Cerebellar nuclear complex (tissue), 1 donor: ENCODE measurements at regions not wholly inside any gene's neighbourhood (a gene's known extent, or its start where the extent isn't known, plus 50 kb on each side); places are given as distances from the start of the nearest gene placed in this dataset.

ENCODE experiments used
- DNase-seq, 2 experiments: peaks; one replicate each; lab custom pipeline; 2025; lab: John Stamatoyannopoulos, UW

GRCh38 chr3:64464955-64465354 is 222.8 kb downstream of the ADAMTS9 start:
- no peak for DNase-seq

DNA sequence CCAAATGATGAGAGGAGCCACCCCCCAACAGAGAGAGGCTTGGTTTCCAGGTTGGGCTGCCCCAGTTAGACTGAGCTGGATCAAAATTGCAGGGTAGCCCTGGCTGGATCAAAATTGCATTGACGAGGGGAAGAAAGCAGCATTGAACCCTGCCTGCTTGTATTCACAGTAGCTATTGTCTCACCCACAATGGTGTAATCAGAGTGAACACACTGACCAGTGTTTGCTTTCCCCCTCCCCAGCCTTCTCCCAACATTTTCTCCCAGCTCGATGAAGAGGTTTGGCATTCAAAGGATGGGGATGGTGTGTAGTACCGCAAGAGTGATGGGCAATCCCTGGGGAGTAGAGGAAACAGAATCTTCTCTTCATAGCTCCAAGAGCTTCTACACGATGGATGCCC is 223.8 kb downstream of the ADAMTS9 start:
- DNase-seq, result no peak

DNA sequence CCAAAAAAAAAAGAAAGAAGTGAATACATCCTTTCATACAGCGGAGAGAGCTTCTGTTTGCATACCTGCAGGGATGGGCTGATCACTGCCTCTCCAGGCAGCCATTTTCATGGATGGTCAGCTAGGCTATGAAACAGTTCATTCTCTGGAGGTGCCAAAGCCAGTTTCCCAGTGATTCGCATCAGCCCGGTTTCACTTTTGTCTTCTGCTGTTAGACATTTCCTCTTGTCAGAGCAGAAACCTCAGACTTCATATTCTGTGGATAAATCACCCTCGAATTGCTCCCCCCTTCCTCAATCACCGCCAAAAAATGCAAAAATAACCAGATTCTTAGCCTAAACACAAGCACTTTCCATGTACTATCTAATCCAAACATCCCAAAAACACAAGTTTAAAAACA is 225.6 kb downstream of the ADAMTS9 start:
- no peak for DNase-seq

GRCh38 chr3:64460877-64461276 is 226.9 kb downstream of the ADAMTS9 start:
- no peak for DNase-seq

DNA sequence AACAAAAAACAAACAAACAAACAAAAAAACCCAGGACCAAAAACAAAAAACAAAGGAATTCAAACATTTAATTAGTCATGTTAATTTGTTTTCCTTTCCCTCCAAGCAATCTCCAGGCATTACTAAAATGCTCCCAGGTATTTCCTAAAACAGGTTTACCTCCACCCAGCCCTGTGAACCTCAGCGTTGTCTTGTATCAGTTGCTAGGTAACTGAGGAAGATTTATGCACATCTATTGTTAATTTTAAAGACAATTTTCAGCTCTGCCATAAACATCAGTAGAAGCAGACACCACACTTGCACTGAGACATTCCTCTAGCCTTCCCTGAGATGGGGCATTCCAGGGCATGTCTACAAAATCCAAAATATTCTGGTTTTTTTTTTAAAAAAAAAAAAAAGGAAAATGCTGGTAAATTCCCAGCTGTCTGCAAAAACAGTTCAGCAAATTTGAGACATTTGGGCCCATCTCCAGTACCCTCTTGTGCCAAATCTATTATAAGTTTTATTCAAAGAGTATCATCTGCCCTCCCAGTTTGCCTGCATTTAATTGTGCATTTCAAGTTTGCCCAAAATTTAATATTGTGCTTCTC is 227.6 kb downstream of the ADAMTS9 start:
- no peak for DNase-seq

DNA sequence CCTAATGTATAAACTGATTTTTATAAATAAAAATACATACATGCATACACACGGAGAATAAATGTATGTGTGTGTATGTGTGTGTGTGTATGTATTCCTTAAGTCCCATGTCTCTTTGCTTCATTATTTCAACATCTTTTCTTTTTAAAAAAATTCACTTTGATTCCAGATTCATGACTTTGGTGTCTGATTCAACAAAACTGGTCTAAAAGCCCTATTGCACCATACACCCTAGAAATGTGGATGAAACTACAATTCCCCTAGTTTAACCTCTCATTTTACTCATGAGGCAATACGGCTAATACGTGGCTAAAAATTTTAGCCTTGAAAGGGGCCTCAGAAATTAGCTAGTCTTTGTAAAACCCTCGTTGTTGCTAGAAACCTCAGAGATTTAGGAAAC is 228.1 kb downstream of the ADAMTS9 start:
- DNase-seq, result no peak

DNA sequence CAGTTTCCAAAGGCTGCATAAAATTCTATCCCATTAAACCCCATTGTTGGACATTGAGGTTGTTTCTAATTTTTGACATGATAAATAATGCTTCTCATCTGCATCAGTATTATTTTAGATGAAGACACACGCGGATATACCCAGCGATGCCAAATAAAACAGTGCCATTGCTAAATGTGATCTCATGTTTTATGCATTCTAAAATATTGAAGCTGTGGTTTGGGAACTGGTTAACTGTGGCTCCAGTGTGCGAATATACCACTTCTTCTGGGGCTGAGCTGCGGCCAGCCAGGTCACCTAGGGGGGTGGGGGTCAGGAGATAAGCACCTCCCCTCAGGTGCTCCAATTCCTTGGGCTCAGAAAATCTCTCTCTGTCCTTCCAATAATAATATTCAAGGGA is 230.0 kb downstream of the ADAMTS9 start:
- no peak for DNase-seq

DNA sequence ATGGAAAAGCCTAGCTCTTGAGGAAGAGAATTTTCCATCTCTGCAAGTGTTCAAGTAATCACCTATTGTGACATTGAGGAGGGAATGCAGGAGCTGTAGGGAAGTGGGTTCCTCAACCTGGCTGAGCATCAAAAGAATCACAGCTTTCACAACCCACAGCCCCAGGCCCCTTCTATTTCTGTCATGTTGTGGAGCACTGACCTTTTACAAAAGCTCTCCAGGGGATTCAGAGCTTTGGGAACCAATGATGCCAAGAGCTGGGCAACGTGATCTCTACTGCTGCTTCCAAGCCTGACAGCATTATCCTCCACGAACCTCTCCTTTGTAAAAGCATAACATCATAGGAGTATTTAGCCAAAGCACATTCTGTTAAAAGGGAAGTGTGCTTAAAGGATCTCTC is 231.1 kb downstream of the ADAMTS9 start:
- DNase-seq, result no peak

GRCh38 chr3:64455351-64455750 is 230.1 kb upstream of the PRICKLE2 start:
- DNase-seq, result no peak

- no peak for DNase-seq
Observed at GRCh38 chr3:64454768-64455167, 229.5 kb upstream of the PRICKLE2 start.

- no peak for DNase-seq
Observed at GRCh38 chr3:64454179-64454578, 228.9 kb upstream of the PRICKLE2 start.

DNA sequence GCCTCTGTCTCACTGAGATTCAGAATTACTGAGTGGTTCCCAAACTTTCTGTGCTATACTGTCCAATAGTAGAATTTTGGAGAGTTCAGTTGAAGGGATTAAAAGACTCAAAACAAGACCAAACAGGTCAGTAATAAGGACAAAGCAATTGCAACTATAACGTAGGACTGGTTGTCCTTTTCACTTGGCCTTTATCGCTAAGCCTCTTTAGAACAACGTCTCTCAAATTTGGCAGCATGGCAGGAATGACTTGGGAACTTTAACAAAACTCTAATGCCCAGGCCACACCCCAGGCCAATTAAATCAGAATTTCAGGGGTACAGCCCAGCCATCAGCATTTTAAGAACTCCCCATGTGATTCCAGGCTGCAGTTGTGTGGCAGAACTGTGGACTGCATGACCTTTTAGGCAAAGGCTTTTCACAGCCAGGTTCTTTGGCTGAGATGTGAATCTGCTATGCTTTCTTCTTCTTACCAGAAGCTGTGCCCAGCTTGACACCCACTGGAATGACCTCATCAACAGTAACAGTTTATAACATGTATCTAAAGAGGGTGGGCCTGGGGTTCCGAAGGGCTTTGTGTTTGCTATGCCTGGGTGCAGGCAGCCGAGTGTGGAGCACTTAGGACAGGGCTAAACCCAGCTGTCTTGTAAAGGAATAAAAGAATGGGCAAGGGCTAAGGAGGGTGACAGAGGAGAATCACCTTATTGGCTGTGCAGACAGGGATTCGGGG is 226.2 kb upstream of the PRICKLE2 start:
- no peak for DNase-seq

GRCh38 chr3:64450396-64450956 is 225.2 kb upstream of the PRICKLE2 start:
- DNase-seq, result no peak

GRCh38 chr3:64449026-64449425 is 223.8 kb upstream of the PRICKLE2 start:
- DNase-seq, result no peak

GRCh38 chr3:64445944-64446300 is 220.7 kb upstream of the PRICKLE2 start:
- no peak for DNase-seq

- DNase-seq, result no peak
Observed at GRCh38 chr3:64445109-64445943, 220.1 kb upstream of the PRICKLE2 start.

GRCh38 chr3:64444490-64445108 is 219.3 kb upstream of the PRICKLE2 start:
- DNase-seq, result no peak

GRCh38 chr3:64443546-64444381 is 218.5 kb upstream of the PRICKLE2 start:
- DNase-seq, result no peak

DNA sequence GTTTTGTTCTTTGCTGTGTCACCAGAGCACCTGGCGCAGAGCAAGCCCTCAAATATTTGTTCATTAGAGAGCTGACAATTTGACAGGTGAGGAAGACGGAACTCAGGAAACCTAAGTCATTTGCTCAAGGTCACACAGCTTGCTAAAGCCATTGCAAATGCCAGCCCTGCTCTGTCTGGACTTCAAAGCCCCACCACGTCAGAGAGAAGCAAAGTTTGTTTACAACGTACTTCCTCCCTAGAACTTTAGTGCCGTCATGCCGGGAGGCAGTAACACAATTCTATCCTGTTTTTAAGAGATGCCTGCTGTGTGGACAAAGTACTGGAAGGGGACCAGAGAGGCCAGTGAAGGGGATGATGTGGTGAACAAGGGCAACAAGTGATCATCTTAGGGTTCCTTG is 216.6 kb upstream of the PRICKLE2 start:
- DNase-seq, result no peak

- DNase-seq, result no peak
Observed at GRCh38 chr3:64440498-64440897, 215.2 kb upstream of the PRICKLE2 start.

DNA sequence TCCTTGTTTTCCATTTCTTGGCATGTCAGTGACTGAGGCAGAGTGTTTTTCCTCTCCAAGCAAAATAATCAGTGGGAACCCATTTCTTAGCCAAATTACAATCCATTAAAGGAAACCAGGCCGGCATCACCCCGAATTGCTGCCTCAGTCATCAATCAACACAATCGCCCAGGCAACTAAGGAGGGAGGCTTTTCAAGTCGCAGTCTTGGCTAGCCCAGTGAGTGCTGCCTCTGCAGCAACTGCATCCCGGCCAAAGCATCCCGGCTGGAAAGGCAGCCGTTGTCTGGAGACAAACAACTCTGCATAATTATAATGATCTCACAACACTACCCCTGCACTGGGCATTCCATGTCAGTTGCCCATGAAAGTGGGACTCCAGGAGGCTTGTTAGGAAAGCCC is 213.5 kb upstream of the PRICKLE2 start:
- DNase-seq, result no peak
